BJ (cell line): ENCODE measurements at regions not wholly inside any gene's neighbourhood (a gene's known extent, or its start where the extent isn't known, plus 50 kb on each side); places are given as distances from the start of the nearest gene placed in this dataset.

ENCODE experiments used
- CTCF ChIA-PET: fragments of 350-600 bp; formaldehyde crosslinking; extraction: SDS; loops from one replicate; lab custom pipeline; 2021; ENCODE audit warnings: antibody characterized with exemption, inconsistent platforms; lab: Yijun Ruan, JAX
- POLR2A ChIA-PET: fragments of 300-600 bp; sonication (Branson Sonifier 250); formaldehyde crosslinking; extraction: SDS; loops from one replicate; lab custom pipeline; 2021; ENCODE audit warnings: antibody characterized with exemption; lab: Charles Lee
- DNase-seq: peaks from one replicate; pipeline ENCODE4 v3.0.0-alpha.2; 2011; ENCODE audit warnings: low read depth
- H3K27me3 ChIP-seq: 2 replicates; pipeline ENCODE4 v1.6.0; 2011; ENCODE audit warnings: low read length; ENCODE audit not compliant: control insufficient read depth, insufficient read depth
- H3K36me3 ChIP-seq: 2 replicates; pipeline ENCODE4 v1.5.1; 2011; ENCODE audit warnings: low read length; ENCODE audit not compliant: control insufficient read depth, insufficient read depth
- H3K4me3 ChIP-seq: 2 replicates; pipeline ENCODE4 v1.5.1; 2011; ENCODE audit warnings: low read depth, mild to moderate bottlenecking, control low read depth, low read length
- TF ChIP-seq, protein P1 (sequence below): IDR thresholded peaks from 2 replicates; pipeline ENCODE4 v1.5.1; 2011; ENCODE audit warnings: low read depth, mild to moderate bottlenecking, control low read depth, inconsistent platforms, low read length, moderate library complexity; ENCODE audit not compliant: insufficient read depth

DNA sequence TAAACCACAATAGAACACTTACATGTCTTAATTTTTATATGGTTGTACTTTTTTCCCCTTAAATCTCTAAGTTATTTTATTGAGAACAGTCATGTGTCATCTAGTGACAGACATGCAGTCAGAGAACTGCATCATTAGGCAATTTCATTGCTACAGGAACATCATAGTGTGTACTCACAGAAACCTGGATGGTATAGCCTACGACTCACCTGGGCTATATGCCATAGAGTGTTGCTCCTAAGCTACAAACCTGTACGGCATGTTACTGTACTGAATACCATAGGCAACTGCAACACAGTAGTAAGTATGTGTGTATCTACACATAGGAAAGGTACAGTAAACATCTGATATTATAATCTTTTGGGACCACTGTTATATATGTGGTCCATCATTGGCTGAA lies 557.6 kb downstream of the PRKD1 start:
- no peaks in the 10 kb centered on the region for H3K27me3 ChIP-seq
- no peak for DNase-seq
- TF ChIP-seq, protein P1, sequence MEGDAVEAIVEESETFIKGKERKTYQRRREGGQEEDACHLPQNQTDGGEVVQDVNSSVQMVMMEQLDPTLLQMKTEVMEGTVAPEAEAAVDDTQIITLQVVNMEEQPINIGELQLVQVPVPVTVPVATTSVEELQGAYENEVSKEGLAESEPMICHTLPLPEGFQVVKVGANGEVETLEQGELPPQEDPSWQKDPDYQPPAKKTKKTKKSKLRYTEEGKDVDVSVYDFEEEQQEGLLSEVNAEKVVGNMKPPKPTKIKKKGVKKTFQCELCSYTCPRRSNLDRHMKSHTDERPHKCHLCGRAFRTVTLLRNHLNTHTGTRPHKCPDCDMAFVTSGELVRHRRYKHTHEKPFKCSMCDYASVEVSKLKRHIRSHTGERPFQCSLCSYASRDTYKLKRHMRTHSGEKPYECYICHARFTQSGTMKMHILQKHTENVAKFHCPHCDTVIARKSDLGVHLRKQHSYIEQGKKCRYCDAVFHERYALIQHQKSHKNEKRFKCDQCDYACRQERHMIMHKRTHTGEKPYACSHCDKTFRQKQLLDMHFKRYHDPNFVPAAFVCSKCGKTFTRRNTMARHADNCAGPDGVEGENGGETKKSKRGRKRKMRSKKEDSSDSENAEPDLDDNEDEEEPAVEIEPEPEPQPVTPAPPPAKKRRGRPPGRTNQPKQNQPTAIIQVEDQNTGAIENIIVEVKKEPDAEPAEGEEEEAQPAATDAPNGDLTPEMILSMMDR, result no peak
- H3K4me3 ChIP-seq, result no peak overlapping the region
- ChIA-PET CTCF (no interaction called here), POLR2A (no interaction called here)
- no peaks in the 10 kb centered on the region for H3K36me3 ChIP-seq

DNA sequence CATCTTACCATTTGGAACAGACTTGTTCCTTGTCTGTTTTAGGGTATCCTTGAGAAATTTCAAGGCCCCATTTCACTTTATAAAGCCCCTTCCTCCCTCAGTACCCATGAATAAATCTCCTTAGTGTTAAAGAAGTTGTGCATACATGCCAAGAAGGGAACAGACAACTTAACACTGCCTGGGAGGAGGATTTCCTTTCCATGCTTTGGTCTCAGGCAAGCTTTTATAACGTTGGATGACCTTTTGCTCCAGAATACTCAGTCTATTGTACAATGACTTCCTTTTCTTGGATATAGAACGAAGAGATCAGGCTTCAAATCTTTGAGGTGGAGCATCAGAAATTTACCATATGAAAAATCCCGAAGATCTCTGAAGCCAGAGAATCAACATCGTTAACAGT lies 551.4 kb downstream of the PRKD1 start:
- Histone ChIP-seq H3K27me3 (no peaks in the 10 kb centered on the region), H3K36me3 (no peaks in the 10 kb centered on the region), H3K4me3 (no peak overlapping the region)
- no peak for DNase-seq
- ChIA-PET CTCF (no interaction called here), POLR2A (no interaction called here)
- TF ChIP-seq, protein P1, result no peak

DNA sequence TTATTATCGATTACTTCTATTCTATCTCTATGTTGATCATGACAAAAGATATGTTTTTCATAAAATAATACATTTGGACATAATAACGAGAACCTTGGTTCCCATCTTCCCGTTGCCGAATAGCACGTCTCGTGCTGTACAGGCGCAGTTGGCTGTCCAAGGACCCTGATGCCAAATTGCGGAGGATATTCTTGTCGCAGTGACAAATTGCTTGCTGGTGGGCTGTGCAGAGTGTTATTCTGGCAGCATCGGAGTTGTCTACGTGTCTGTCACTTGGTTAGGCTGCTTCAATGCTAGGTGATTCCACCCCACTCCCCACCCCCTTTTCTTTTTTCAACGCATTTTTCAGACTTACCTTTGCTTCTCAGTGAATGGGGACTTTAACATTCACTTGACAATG lies 546.8 kb downstream of the PRKD1 start:
- TF ChIP-seq, protein P1, result no peak
- H3K27me3 ChIP-seq, result no peaks in the 10 kb centered on the region
- POLR2A ChIA-PET, result interaction anchor here (0.6 kb wide), 1 partner anchor 143 kb away, joined by 5 read pairs; no protein-coding TSS in a partner anchor
- DNase-seq, result no peak
- no peaks in the 10 kb centered on the region for H3K36me3 ChIP-seq
- CTCF ChIA-PET, result no interaction called here
- H3K4me3 ChIP-seq, result no peak overlapping the region

DNA sequence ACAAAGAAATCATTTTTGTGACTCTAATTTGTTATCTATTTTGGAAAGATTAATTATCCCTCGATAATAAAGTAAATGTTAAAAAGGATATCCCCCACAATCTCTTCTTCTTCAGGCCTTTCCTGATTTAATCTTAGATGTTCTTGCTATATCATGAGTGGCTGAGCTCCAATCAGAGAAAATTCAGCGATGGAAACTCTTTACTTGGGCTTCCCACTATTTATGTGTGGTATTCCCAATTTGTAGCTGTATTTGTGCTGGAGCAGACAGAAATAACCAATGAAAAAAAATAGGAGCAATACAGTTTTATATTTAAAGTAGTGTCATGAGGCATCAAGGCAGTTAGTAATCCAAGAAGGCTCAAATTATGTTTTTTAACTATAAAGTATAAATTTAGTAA lies 539.1 kb downstream of the PRKD1 start:
- POLR2A ChIA-PET, result no interaction called here
- TF ChIP-seq, protein P1, result no peak
- H3K27me3 ChIP-seq, result no peaks in the 10 kb centered on the region
- no peak for DNase-seq
- CTCF ChIA-PET, result interaction anchor here (0.5 kb wide), 1 partner anchor 1599 kb away, joined by 3 read pairs; no protein-coding TSS in a partner anchor
- no peaks in the 10 kb centered on the region for H3K36me3 ChIP-seq
- H3K4me3 ChIP-seq, result no peak overlapping the region

DNA sequence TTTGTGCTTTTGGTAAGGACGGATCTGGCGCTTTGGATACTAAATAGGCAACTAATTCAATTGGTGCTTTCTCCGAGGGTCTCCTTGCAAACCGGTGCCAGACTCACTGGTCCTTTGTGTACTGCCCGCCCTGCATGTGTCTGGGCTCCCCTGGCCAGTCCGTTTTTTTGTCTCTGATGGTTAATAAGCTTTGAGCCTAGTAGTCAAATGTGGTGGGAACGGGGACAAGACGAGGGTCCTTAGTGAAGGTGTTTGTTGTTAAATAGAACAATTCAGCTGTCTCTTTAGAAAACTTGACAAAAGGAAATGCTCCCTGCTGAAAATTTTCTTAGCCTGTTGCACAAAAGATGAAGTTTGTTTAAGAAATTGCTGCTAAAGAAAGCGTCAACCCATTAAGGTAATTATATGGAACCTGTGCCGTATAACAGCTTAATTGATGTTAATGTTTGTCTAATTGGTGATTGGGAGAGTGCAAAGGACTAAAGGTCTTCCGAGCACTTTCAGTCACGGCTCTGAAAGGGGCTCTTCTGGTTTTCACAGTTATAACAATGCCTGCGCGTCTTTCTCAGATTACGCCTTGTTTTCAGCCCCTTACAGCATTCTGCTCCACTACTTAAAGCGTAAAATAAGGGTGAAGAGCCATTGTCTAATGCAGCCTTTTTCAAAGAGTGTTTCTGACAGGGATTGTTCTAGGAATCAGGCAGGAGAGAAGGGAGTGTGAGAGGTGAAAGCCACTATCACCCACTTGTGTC lies 537.4 kb downstream of the PRKD1 start:
- Histone ChIP-seq H3K27me3 (no peaks in the 10 kb centered on the region), H3K4me3 (no peak overlapping the region), H3K36me3 (no peaks in the 10 kb centered on the region)
- CTCF ChIA-PET, result no interaction called here
- no peak for DNase-seq
- TF ChIP-seq, protein P1, result no peak
- POLR2A ChIA-PET, result no interaction called here
